ENCODE measurements at regions not wholly inside any gene's neighbourhood (a gene's known extent, or its start where the extent isn't known, plus 50 kb on each side); places are given as distances from the start of the nearest gene placed in this dataset.

GRCh38 chr17:14717859-14718258 is 417.0 kb downstream of the HS3ST3B1 start:
- TF ChIP-seq CTCF (IDR thresholded peaks at IDR 0.05) = no peak
- no peak for DNase-seq (ENCODE audit: low spot score)
- Histone ChIP-seq H3K4me3 (no peak overlapping the region), H3K27ac (no peak overlapping the region)

- H3K4me3 ChIP-seq = no peak overlapping the region
- no peak for DNase-seq (ENCODE audit: low spot score)
- TF ChIP-seq CTCF (IDR thresholded peaks at IDR 0.05) = no peak
- no peak overlapping the region for H3K27ac ChIP-seq
These were observed 414.7 kb downstream of the HS3ST3B1 start for GRCh38 chr17:14715561-14715960.

DNA sequence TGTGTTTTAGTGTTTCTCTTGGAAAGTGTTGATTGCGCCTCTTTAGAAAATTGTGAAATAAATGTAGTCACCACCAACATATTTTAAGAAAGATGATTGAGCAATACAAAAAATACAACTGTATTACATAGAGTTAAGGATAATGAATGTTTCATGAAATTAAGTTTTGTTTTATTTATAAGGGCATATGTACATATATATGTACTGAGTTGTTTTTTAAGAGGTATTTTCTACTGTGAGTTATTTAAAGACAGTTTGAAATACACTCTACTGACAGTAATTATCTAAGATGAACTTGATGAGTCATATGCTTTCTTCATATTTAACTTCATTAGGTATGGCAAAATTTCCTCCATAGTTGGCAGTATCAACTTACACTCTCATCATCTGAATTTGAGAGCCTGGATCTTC is 411.7 kb downstream of the HS3ST3B1 start:
- Histone ChIP-seq H3K27ac (no peak overlapping the region), H3K4me3 (no peak overlapping the region)
- TF ChIP-seq CTCF (IDR thresholded peaks at IDR 0.05) = no peak
- no peak for DNase-seq (ENCODE audit: low spot score)

- no peak for TF ChIP-seq CTCF (IDR thresholded peaks at IDR 0.05)
- no peak for DNase-seq (ENCODE audit: low spot score)
- no peak overlapping the region for H3K27ac ChIP-seq
- H3K4me3 ChIP-seq = no peak overlapping the region
These were observed 403.2 kb downstream of the HS3ST3B1 start for GRCh38 chr17:14704121-14704520.

- no peak overlapping the region for H3K4me3 ChIP-seq
- no peak overlapping the region for H3K27ac ChIP-seq
- no peak for DNase-seq (ENCODE audit: low spot score)
- no peak for TF ChIP-seq CTCF (IDR thresholded peaks at IDR 0.05)
These were observed 401.0 kb downstream of the HS3ST3B1 start for GRCh38 chr17:14701886-14702285.

GRCh38 chr17:14699574-14700185 is 398.8 kb downstream of the HS3ST3B1 start:
- no peak for DNase-seq (ENCODE audit: low spot score)
- no peak for TF ChIP-seq CTCF (IDR thresholded peaks at IDR 0.05)
- no peak overlapping the region for H3K4me3 ChIP-seq
- H3K27ac ChIP-seq = no peak overlapping the region

DNA sequence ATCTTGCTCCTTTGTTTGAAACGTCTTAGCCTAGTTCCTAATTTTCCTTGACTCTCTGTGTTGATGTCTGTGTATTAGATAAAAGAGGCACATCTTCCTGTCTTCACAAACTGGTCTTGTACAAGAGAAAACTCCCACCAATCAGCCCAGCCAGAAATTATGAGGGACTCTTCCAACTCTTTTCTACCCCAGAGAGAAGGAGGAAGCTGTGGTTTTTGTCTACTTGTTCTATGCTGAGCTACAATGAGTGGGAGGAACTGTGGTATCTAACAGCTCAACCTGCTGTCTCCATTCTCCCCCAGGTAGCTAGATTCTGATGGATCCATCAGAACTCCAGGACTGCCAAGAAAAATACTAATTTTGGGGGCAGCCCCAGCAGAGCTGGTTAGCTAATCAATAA is 392.5 kb downstream of the HS3ST3B1 start:
- H3K27ac ChIP-seq = no peak overlapping the region
- no peak overlapping the region for H3K4me3 ChIP-seq
- no peak for DNase-seq (ENCODE audit: low spot score)
- no peak for TF ChIP-seq CTCF (IDR thresholded peaks at IDR 0.05)
